ENCODE measurements at regions not wholly inside any gene's neighbourhood (a gene's known extent, or its start where the extent isn't known, plus 50 kb on each side); places are given as distances from the start of the nearest gene placed in this dataset.

DNA sequence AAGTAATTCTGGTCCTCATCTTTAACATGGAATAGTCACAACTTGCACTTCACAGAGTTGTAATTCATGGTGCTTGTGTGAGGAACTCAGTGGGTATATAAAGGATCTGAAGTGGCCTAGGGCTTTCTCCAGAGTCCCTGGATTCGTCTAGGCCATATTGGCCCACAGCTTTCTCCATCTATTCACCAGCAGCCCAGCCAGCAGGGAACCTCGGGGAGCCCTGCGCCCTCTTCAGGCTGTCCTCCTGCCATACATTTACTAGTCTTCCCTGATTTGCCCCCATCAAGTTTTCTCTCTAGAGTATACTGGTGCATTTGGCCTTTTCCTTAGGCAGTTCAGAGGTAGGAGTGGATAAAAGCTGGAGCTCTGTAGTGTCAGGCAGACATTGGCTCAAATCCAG lies 278.3 kb downstream of the MYCN start:
- TF ChIP-seq, protein P1, sequence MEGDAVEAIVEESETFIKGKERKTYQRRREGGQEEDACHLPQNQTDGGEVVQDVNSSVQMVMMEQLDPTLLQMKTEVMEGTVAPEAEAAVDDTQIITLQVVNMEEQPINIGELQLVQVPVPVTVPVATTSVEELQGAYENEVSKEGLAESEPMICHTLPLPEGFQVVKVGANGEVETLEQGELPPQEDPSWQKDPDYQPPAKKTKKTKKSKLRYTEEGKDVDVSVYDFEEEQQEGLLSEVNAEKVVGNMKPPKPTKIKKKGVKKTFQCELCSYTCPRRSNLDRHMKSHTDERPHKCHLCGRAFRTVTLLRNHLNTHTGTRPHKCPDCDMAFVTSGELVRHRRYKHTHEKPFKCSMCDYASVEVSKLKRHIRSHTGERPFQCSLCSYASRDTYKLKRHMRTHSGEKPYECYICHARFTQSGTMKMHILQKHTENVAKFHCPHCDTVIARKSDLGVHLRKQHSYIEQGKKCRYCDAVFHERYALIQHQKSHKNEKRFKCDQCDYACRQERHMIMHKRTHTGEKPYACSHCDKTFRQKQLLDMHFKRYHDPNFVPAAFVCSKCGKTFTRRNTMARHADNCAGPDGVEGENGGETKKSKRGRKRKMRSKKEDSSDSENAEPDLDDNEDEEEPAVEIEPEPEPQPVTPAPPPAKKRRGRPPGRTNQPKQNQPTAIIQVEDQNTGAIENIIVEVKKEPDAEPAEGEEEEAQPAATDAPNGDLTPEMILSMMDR (IDR thresholded peaks at IDR 0.05), result peak in 5 of 6 experiments; percentile 9 to 44 (median 33)
- no peak for TF ChIP-seq POLR2A (IDR thresholded peaks at IDR 0.05)
